NCI-H2171 treated with DMSO at 0.1 percent for 48 hours (cell line): ENCODE measurements at regions not wholly inside any gene's neighbourhood (a gene's known extent, or its start where the extent isn't known, plus 50 kb on each side); places are given as distances from the start of the nearest gene placed in this dataset.
"Not testable (repeated sequence)": the region's sequence is repeated elsewhere in the genome, so short reads cannot be mapped to it uniquely, and the experiment has no call there.

Experiments used
- DNase-seq: peaks from one replicate; lab custom pipeline; 2025; lab: John Stamatoyannopoulos, UW

DNA sequence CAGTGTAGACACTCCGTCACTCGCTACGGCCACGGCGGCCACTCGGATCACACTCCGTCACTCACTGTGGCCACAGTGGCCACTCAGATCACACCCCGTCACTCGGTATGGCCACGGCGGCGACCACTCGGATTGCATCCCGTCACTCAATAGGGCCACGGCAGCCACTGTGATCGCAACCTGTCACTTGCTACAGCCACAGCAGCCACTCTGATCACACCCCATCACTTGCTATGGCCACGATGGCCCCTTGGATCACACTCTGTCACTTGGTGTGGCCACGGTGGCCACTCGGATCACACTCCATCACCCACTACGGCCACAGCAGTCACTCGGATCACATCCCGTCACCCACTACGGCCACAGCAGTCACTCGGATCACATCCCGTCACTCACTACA lies 175.3 kb downstream of the LAT start:
- not testable (repeated sequence) for DNase-seq

DNA sequence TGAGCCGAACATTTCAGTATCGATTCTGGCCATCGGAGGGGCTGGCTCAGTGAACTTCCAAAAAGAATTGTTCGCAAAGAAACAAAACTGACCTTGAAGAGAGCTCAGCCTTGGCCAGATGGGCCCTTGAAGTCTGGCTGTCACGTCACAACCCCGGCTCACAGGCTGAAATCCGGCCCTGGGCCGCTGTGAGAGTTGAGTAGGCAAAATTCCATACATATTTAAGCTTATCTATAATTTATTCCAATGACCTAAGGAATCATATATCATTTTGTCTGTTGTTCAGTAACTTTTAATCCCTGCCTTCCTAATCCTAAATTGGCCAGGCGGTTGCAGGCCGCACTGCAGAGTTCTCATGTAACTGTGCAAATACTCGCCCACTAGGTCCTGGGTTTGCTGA lies 174.8 kb downstream of the LAT start:
- not testable (repeated sequence) for DNase-seq

GRCh38 chr16:29158785-29159184 lies 173.9 kb downstream of the LAT start:
- DNase-seq: no peak

- DNase-seq: not testable (repeated sequence)
These were observed 173.4 kb downstream of the LAT start for GRCh38 chr16:29158031-29158784.

DNA sequence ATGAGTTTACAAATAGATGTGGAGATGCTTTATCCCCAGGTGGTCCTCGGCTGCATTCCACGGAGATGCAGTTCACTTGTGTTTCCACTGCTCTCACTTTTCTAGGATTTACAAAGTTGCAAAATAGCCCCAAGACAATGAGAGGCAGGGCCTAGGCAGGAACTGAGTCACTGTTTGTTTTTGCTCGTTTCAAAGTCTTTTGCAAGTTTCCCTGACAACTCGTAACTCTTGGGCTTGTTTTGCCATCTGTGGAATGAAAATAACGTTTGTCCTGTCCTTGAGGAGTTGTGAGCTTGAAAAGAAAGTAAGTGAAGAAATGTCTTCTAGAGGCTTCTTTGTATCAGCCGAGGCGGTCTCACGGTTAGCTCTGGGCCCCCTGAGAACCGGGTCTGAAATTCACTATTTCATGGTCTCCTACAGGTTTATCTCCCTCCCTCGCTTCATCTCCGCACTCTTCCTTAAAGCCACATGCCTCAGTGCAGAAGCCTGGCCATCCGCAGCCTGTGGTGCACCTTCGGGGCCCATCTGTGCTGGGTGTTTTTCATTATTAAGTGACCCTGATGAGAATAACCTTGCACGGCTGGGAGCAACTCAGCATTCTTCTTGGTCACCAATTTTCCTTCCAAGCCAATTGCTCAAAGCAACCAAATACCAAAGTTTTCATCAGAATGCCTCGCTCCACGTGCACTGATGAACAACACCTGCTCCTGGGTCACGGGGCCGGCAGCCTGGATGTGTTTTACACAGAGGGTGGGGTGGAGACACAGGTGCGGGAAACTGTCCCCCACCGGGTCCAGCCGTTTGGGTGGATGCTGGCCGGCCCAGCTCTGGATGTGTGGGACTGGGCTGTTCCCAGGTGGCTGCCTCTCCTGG lies 172.4 kb downstream of the LAT start:
- DNase-seq: not testable (repeated sequence)

DNA sequence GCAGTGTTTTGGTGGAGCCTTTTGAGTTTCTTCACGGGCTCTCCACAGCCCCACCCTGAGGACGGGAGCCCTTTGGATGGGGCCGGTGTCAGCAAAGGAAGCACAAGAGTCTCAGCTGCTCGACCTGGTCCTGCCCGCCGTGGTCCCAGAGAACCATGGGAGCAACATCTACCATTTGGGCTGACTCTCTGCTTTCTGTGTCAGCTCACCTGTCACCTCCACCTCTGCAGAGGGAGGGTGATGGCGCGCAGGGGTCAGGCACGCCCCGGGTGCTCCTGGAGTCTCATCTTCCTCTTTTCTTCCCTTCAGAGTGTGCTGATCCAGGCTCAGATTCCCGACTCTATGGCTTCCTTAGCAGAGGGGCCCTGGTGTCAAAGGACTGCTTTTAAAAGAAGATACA lies 171.7 kb downstream of the LAT start:
- DNase-seq: no peak

DNA sequence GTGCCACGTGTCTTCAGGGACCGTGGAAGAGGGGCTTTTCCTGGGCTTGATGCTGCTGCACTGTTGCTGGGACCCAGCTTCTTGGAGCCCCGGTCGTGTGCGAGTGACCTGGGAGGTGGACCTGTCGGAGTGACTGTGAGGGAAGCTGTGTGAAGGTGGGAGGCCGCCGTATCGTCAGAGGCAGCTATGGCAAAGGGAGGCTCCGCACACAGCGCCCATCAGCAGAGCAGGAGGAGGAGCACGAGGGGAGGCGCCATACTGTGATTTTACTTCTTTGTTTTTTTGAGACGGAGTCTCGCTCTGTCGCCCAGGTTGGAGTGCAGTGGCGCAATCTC lies 171.0 kb downstream of the LAT start:
- DNase-seq: not testable (repeated sequence)

- not testable (repeated sequence) for DNase-seq
These were observed 170.4 kb downstream of the LAT start for GRCh38 chr16:29155131-29155865.

GRCh38 chr16:29154676-29155121 lies 169.8 kb downstream of the LAT start:
- DNase-seq: no peak

- DNase-seq: no peak
These were observed 169.2 kb downstream of the LAT start for GRCh38 chr16:29154088-29154487.

DNA sequence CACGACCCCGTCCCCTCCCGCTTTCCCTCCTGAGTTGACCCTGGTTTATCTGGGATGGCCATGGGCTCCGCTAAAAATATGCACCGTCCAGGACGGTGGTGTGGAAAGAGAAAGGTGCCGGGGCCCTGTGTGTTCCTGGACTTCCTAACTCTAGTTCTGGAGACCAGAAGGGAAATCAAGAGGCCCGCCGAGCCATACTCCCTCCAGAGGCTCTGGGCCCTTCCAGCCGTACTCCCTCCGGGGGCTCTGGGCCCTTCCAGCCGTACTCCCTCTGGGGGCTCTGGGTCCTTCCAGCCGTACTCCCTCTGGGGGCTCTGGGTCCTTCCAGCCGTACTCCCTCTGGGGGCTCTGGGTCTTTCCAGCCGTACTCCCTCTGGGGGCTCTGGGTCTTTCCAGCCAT lies 168.5 kb downstream of the LAT start:
- DNase-seq: not testable (repeated sequence)

DNA sequence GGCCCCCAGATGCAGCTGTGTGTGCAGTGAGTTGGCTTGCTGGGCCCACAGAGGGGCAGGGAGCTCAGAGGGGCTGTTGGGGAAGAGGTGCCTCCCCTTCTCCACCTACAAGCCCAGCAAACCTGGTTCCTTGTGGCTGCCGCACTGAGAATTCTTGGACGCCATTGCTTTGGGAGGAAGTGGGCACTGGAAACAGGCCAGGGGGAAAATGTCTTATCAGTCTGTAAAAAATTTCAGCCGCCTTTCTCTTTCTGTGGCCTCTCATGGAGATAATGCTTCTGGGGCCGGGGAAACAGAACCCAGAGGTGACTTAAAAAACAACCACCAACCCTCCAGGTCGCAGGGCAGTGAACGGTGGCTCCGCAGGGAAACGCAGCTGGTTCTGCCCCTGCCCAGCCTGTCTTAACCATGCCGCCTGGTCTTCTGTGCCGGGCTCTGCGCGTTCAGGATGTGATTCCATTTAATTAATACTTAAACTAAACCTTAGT lies 167.7 kb downstream of the LAT start:
- DNase-seq: not testable (repeated sequence)

GRCh38 chr16:29151317-29151716 lies 166.5 kb downstream of the LAT start:
- DNase-seq: no peak

DNA sequence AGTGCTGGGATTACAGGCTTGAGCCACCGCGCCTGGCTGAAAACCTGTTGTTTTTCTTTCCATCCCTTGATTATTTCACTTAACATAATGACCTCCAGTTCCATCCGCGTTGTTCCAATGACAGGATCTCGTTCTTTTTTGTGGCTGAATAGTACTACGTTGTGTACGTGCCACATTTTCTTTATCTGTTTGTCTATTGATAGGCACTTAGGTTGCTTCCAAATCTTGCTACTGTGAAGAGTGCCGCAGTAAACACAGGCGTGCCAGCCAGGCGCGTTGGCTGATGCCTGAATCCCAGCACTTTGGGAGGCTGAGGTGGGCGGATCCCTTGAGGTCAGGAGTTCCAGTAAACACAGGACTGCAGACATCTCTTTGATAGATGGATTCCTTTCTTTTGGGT lies 165.1 kb downstream of the LAT start:
- DNase-seq: not testable (repeated sequence)

DNA sequence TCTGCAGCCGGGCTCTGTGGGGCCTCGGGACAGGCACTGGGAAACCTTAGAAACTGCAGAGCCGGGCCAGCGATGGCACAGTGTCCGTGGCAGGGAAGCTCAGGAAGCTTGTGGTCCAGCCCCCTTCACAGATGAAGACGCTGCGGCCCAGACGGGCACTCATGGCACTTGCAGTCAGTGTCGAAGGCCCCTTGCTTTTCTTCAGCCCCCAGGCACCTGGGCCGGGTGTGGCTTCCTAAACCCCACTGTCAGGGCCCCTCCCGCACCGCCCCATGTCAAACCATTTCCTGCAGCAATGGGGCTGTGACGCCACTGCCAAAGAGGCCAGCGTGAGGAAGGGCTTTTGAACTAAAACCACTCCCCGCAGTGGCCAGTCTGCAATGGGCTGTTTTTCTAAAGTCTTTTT lies 164.0 kb downstream of the LAT start:
- DNase-seq: no peak

DNA sequence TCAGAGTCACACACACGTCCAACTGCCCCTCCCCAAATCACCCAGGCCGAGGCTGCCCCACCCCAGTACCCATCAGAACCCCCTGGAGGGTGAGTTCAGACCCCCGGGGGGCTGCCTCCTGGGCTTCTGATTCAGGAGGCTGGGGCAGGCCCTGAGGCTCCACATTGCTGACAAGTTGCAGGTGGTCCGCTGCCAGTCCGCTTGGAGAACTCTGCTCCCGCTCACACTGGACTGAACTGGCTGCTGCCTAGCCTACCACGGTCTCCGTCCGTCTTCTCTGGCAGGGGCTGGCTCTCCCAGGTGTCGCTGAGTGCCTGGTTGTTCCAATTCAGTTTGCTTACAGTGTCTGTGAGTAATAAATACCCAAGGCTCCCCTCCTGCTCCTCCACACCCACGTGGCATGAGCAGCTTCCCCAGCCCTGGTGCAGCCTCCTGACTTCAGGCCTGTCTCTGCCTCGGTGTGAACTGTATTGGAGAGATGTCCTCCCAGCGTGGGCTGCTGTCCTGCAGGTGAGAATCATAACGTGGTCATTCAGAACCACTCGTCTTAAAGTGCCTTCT lies 163.4 kb downstream of the LAT start:
- DNase-seq: no peak

DNA sequence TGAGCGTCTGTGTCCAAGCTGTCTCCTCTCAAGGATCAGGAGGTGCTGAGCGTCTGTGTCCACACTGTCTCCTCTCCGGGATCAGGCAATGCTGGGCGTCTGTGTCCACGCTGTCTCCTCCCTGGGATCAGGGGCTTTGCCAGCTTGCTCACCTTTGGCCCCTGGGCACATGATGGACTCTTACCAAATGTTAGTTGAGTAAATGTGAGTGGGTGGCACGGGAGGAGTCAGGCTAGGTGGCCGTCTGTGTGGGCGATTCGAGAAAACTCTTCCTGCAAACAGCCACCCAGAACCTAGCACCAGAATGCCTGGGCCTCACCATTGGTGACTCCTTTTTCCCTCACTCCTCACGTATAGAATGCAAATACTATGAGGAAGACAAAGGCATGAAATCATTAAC lies 162.9 kb downstream of the LAT start:
- DNase-seq: not testable (repeated sequence)

GRCh38 chr16:29146808-29147643 lies 162.2 kb downstream of the LAT start:
- not testable (repeated sequence) for DNase-seq

DNA sequence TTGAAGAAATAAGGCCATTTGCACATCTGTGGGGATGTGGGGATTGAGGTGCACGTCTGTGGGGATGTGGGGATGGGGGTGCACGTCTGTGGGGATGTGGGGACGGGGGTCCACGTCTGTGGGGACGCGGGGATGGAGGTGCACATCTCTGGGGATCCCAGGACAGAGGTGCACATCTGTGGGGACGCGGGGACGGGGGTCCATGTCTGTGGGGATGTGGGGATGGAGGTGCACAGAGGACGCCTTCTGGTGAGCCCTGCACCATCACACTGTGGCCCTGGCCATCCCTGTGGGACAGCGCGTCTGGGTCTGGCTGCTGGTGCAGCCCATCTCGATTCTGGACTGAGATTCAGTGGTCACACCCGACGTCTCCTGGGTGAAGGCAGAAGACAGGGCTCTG lies 161.4 kb downstream of the LAT start:
- DNase-seq: no peak

DNA sequence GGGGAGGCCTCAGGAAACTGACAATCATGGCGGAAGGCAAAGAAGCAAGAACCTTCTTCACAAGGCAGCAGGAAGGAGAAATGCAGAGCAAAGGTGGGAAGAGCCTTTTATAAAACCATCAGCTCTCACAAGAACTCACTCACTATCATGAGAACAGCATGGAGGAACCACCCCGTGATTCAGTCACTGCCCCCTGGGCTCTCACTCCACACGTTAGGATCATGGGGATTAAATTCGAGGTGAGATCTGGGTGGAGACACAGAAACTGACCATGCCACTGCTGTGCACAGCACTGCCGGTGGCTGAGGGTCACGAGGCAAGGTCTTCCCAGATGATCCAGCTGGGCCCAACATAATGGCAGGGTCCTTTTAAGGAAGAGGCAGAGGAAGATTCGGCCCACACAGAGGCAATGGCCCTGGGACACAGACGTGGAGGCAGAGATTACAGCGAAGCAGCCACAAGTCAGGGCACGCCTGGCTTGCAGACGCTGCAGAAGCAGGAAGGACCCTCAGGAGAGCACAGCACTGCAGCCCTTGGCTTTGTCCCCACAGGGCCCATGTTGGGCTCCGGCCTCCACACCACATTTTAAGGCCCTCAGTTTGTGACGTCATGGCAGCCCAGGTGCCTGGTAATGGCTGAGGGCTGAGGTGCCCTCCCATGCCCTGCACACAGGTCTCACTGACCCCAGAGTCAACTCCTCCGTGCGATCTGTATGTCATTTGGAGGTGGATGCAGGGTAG lies 160.8 kb downstream of the LAT start:
- not testable (repeated sequence) for DNase-seq
